WTC11 (cell line): ENCODE measurements at regions not wholly inside any gene's neighbourhood (a gene's known extent, or its start where the extent isn't known, plus 50 kb on each side); places are given as distances from the start of the nearest gene placed in this dataset.

Experiments used
- ATAC-seq: fragments of 200-7000 bp; cut with Tn5 transposase; 2 replicates; pipeline ENCODE4 v1.10.0; 2021; ENCODE audit warnings: mild to moderate bottlenecking, moderate library complexity
- CTCF ChIA-PET: fragments of 300-600 bp; sonication (Branson Sonifier 250); formaldehyde crosslinking; loops from one replicate; lab custom pipeline; 2021; ENCODE audit warnings: antibody characterized with exemption; lab: Charles Lee
- POLR2A ChIA-PET: fragments of 350-600 bp; sonication (Branson Sonifier 250); formaldehyde crosslinking; loops from one replicate; lab custom pipeline; 2021; ENCODE audit warnings: antibody characterized with exemption; lab: Charles Lee
- DNase-seq: peaks from one replicate; pipeline ENCODE4 v3.0.0; 2021; ENCODE audit warnings: low spot score
- H3K27ac Mint-ChIP-seq: 2 replicates; pipeline ENCODE4 v1.8.0; 2021; ENCODE audit warnings: mixed read lengths
- H3K27me3 Mint-ChIP-seq: 2 replicates; pipeline ENCODE4 v1.8.0; 2021; ENCODE audit warnings: low read depth, mild to moderate bottlenecking, moderate library complexity, mixed read lengths
- H3K36me3 Mint-ChIP-seq: 2 replicates; pipeline ENCODE4 v1.8.0; 2021; ENCODE audit warnings: mixed read lengths
- H3K4me1 Mint-ChIP-seq: 2 replicates; pipeline ENCODE4 v1.8.0; 2022; ENCODE audit warnings: mixed read lengths
- H3K4me3 Mint-ChIP-seq: 2 replicates; pipeline ENCODE4 v1.8.0; 2021; ENCODE audit warnings: mild to moderate bottlenecking, moderate library complexity, mixed read lengths
- H3K9me3 Mint-ChIP-seq: 2 replicates; pipeline ENCODE4 v1.8.0; 2021; ENCODE audit warnings: mixed read lengths
- ATF1 ChIP-seq: sonication (generic); formaldehyde crosslinking; IDR thresholded peaks from 2 replicates; pipeline ENCODE4 v1.8.1; 2023; ENCODE audit warnings: mild to moderate bottlenecking, moderate library complexity, missing genetic modification reagents
- CBFB ChIP-seq: sonication (generic); formaldehyde crosslinking; IDR thresholded peaks from 2 replicates; pipeline ENCODE4 v1.8.1; 2022; ENCODE audit warnings: mild to moderate bottlenecking, low read depth, missing genetic modification reagents
- FOXK1 ChIP-seq: sonication (generic); formaldehyde crosslinking; IDR thresholded peaks from 2 replicates; pipeline ENCODE4 v1.8.0; 2022; ENCODE audit warnings: mild to moderate bottlenecking, moderate library complexity, missing genetic modification reagents
- HMGA2 ChIP-seq: fragments of 250-450 bp; sonication (Bioruptor Pico); IDR thresholded peaks from 2 replicates; pipeline ENCODE4 v1.4.0; 2021; ENCODE audit warnings: mild to moderate bottlenecking, moderate library complexity
- NR3C1 ChIP-seq: sonication (generic); formaldehyde crosslinking; conservative IDR thresholded peaks from 2 replicates; pipeline ENCODE4 v1.8.1; 2023; ENCODE audit warnings: low read depth, mild to moderate bottlenecking, missing genetic modification reagents
- ZBTB21 ChIP-seq: sonication (generic); formaldehyde crosslinking; IDR thresholded peaks from 2 replicates; pipeline ENCODE4 v1.8.1; 2023; ENCODE audit warnings: mild to moderate bottlenecking, missing genetic modification reagents, borderline replicate concordance
- ZNF396 ChIP-seq: fragments of 250-450 bp; sonication (Bioruptor Pico); IDR thresholded peaks from 2 replicates; pipeline ENCODE4 v1.8.0; 2021; ENCODE audit warnings: mild to moderate bottlenecking, moderate library complexity, borderline replicate concordance
- ZNF532 ChIP-seq: fragments of 250-450 bp; sonication (Bioruptor Pico); IDR thresholded peaks from 2 replicates; pipeline ENCODE4 v1.9.0; 2021; ENCODE audit warnings: mild to moderate bottlenecking, borderline replicate concordance
- TF ChIP-seq, protein P1 (sequence below): fragments of 250-450 bp; sonication (Bioruptor Pico); conservative IDR thresholded peaks from 2 replicates; pipeline ENCODE4 v1.9.0; 2021; ENCODE audit warnings: mild to moderate bottlenecking
- TF ChIP-seq, protein P2 (sequence below): sonication (generic); formaldehyde crosslinking; IDR thresholded peaks from 2 replicates; pipeline ENCODE4 v1.8.1; 2023; ENCODE audit warnings: mild to moderate bottlenecking, missing genetic modification reagents, borderline replicate concordance

- TF ChIP-seq, protein P1, sequence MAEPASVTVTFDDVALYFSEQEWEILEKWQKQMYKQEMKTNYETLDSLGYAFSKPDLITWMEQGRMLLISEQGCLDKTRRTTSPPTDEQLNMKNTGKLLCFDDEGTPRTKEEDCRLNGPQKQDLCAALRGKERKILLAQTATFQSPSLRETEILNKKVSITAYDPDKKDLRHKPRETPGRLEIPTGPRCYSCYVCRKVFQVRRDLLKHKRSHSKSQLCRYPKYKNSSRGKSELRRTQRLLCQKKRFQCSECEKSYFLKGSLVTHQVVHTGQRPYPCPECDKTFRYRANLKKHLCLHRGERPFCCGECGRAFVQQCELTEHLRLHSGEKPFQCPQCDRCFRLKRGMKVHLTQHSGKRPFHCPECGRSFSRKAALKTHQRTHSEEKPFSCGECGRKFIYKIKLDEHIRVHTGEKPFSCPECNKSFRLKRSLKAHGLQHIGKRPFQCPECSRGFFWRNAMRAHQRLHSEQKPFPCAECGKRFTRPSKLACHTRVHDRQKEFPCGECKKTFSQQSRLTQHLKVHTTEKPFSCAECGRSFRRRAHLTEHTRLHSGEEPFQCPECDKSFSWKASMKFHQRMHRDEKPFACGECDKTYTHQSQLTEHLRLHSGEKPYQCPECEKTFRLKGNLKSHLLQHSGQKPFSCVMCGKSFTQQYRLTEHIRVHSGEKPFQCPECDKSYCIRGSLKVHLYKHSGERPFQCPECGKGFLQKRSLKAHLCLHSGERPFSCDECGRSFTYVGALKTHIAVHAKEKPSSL (CRISPR knock-in tag): no peak
Measured at GRCh38 chr14:30078811-30079402, 151.3 kb upstream of the PRKD1 start (continued).

DNA sequence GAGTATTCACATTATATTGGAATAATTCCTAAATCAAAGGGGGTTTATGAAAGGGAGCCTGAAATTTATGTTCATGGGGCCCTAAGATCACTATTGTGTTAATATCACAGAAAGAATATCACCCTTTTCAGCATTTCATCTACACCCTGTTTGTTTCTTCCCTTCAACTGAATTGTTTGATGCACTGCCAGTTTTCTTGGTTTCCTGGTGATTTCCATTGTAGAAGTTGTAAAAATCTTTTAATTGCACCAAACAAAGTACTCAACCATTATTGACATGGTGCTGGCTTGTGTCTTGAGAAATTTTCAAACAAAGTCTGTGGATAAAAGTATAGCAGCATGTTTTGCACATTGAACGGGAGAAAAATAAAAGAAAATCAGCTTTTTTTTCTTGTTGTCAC is 154.8 kb upstream of the PRKD1 start:
- Mint-ChIP-seq H3K9me3 (peaks cover 23% of the 10 kb centered on the region), H3K27ac (no peak overlapping the region), H3K27me3 (no peaks in the 10 kb centered on the region; the same call in 1 of the 2 replicates), H3K4me3 (no peak overlapping the region), H3K36me3 (peaks cover 3% of the 10 kb centered on the region; the same call in 1 of the 2 replicates), H3K4me1 (peaks cover 14% of the 10 kb centered on the region)
- POLR2A ChIA-PET: no interaction called here
- no peak for TF ChIP-seq ZNF532 (CRISPR knock-in tag)
- TF ChIP-seq, protein P1 (CRISPR knock-in tag): no peak
- no peak for TF ChIP-seq ZNF396 (CRISPR knock-in tag)
- no peak for TF ChIP-seq HMGA2
- TF ChIP-seq FOXK1: no peak
- TF ChIP-seq NR3C1 (CRISPR knock-in tag): no peak
- no peak for TF ChIP-seq CBFB (CRISPR knock-in tag)
- TF ChIP-seq ATF1: no peak
- TF ChIP-seq, protein P2, sequence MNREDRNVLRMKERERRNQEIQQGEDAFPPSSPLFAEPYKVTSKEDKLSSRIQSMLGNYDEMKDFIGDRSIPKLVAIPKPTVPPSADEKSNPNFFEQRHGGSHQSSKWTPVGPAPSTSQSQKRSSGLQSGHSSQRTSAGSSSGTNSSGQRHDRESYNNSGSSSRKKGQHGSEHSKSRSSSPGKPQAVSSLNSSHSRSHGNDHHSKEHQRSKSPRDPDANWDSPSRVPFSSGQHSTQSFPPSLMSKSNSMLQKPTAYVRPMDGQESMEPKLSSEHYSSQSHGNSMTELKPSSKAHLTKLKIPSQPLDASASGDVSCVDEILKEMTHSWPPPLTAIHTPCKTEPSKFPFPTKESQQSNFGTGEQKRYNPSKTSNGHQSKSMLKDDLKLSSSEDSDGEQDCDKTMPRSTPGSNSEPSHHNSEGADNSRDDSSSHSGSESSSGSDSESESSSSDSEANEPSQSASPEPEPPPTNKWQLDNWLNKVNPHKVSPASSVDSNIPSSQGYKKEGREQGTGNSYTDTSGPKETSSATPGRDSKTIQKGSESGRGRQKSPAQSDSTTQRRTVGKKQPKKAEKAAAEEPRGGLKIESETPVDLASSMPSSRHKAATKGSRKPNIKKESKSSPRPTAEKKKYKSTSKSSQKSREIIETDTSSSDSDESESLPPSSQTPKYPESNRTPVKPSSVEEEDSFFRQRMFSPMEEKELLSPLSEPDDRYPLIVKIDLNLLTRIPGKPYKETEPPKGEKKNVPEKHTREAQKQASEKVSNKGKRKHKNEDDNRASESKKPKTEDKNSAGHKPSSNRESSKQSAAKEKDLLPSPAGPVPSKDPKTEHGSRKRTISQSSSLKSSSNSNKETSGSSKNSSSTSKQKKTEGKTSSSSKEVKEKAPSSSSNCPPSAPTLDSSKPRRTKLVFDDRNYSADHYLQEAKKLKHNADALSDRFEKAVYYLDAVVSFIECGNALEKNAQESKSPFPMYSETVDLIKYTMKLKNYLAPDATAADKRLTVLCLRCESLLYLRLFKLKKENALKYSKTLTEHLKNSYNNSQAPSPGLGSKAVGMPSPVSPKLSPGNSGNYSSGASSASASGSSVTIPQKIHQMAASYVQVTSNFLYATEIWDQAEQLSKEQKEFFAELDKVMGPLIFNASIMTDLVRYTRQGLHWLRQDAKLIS (CRISPR knock-in tag): no peak
- TF ChIP-seq ZBTB21: no peak
- ATAC-seq: no peak
- DNase-seq: no peak
- CTCF ChIA-PET: no interaction called here
